T-helper 1 cell (primary cell): ENCODE measurements at regions not wholly inside any gene's neighbourhood (a gene's known extent, or its start where the extent isn't known, plus 50 kb on each side); places are given as distances from the start of the nearest gene placed in this dataset.
A peak's percentile ranks its signal among the peaks of the same experiment; 100 is the strongest.
"Not testable (repeated sequence)": the region's sequence is repeated elsewhere in the genome, so short reads cannot be mapped to it uniquely, and the experiment has no call there.

Experiments
- DNase-seq, 5 donors: peaks; one replicate each; pipeline ENCODE4 v3.0.0-alpha.2; 2012 to 2020

GRCh38 chr3:525415-525814, 328.9 kb downstream of the CHL1 start:
- DNase-seq: no peak

DNA sequence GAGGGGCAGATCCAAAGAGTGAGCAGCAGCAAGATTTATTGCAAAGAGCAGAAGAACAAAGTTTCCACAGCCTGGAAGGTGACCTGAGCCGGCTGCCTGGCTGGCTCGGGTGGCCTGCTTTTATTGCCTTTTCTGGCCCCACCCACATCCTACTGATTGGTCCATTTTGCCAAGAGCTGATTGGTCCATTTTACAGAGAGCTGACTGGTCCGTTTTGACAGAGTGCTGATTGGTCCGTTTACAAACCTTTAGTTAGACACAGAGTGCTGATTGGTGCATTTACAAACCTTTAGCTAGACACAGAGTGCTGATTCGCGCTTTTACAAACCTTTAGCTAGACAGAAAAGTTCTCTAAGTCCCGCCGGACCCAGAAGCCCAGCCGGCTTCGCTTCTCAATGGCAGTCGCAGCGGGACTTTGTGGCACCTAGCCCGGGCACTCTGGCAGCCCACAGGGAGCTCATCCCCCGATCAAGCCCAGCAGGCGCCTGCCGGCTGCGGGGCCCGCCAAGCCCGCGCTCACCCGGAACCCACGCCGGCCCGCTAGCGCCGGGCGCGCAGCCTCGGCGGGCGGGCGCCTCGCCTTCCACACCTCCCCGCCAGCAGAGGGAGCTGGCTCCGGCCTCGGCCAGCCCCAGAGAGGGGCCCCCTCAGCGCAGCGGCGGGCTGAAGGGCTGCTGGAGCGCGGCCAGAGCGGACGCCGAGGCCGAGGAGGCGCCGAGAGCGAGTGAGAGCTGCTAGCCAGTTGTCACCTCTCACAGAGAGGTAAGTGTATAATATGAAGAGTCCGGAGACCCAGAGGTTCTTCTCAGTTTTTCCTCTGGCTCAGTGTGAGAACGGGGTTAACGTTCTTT, 339.2 kb downstream of the CHL1 start:
- peak in 1 of 5 donors; percentile 10 for DNase-seq

- DNase-seq: no peak
Measured at GRCh38 chr3:536417-536813, 339.9 kb downstream of the CHL1 start.

DNA sequence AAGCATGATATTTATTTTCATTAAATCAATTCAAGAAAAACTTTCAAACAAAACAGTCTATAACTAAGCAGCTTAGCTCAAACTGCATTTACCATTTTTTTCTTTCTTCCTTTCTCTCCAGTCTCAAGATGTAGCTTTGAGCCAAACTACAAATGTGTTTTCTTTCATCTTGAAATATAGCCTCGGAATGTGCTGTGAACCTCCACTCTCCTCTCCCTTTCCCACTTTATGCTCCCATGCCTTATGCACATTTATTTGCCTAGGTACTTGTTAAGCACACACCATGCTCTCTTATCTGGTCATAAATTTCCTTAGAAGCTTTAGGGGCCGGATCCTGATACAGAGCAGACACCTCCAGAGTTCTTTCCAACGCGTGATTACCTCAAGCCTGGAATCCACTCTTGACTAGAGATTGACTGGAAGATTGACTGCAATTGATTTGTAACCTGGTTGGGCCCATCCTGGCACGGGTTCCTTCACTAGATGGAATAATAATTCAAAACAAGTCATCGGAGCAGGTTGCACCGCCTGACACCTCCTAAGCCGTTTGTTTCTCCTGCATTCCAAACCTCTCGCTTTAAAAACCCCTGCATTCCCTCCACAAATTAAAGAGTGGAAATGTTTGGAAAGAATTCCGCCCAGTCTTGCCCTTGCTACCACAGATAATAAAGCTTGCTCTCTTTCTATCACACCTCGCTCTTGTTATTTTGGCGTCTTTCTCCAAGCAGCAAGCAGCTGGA, 344.7 kb downstream of the CHL1 start:
- DNase-seq: no peak

- DNase-seq: no peak
Measured at GRCh38 chr3:542021-542420, 345.5 kb downstream of the CHL1 start.

- DNase-seq: no peak
Measured at GRCh38 chr3:549636-550035, 353.1 kb downstream of the CHL1 start.

GRCh38 chr3:550471-550870, 353.9 kb downstream of the CHL1 start:
- DNase-seq: no peak

DNA sequence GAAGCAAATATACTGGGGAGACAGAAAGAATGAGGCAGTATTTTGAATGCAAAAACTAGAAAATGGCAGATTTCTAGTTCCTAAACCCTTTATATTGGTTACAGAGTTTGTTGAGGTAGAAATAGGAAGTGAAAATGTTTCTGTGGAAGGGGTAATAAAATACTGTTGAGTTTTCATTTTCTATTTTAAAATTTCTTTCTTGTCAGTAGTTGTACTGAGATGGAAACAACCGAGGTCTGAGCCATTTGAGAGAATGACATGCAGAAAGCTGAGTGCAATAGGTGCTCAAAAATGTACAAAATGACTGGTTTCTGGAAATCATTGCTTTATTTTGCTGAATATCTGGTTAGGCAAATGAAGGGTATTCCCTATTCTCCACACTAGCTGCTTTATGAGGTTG, 361.4 kb downstream of the CHL1 start:
- DNase-seq: no peak

DNA sequence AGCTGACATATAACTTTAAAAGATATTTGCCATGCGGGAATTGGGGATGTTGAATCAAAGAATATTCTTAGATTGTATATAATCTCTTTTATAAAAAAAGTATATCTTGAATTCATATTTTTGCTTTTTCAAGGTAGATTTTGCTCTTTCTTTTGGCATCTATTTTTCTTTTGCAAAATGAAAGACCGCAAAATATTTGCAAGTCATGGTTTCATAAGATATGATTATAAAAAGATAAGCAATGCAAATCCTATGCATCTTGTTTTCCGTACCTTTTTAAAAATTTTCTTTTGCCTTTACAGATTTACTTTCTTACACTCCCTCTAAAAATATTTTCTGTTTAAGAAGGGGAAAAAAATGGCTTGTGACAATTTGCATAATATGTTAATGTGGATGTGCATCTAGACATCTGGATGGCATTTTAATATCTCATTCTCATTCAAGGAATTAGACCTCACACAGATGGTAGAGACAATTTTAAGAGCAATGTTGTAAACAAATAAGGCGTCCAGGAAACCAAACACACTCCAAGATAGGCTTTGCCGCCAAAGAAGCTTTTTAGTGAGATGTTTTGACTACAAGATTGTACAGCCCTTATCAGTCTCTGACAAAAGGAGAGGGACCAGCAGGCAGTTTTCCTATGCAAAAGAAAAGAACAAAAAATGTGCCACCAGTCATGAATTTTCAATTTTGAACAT, 371.1 kb downstream of the CHL1 start:
- DNase-seq: no peak

- DNase-seq: not testable (repeated sequence)
Measured at GRCh38 chr3:579529-579928, 383.0 kb downstream of the CHL1 start.

GRCh38 chr3:589066-589465, 392.5 kb downstream of the CHL1 start:
- DNase-seq: not testable (repeated sequence)

DNA sequence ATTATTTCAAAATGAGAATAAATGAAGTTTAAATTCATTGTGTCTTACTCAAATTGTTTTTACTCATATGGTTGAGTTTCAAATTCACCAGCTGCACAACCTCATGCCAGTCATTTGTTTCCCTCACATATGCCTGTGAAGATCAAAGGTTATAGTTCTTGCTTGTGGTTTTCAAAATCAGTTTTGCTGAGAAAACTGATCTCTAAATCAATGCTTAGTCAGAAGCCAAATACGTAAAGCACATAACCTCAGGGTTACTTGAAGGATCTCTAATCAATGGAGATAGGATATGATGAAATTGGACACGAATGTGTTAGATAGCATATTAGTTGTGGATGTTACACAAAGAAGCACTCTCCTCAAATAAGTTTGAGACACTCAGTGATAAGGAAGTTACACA, 400.7 kb downstream of the CHL1 start:
- DNase-seq: not testable (repeated sequence)

- not testable (repeated sequence) for DNase-seq
Measured at GRCh38 chr3:597746-598145, 401.2 kb downstream of the CHL1 start.

DNA sequence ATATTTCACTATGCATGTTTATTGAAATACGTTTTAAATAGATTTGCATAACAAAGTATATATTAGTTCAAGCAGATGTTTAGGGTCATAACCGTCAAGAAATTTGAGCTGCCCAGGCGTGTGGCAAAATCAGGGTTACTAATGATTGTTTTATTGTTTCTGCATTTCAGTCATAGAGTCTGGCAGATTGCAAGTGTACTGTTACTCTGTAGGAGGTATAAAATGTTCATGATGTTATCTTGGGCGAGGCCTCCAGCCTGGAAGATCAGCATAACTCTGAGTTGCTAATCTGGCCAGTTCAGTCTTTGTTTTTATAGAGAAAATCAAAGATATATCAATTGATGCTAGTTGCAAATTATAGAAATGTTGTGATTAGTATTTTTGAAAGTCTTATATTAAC, 410.9 kb downstream of the CHL1 start:
- DNase-seq: not testable (repeated sequence)

- no peak for DNase-seq
Measured at GRCh38 chr3:621714-622113, 425.2 kb downstream of the CHL1 start.

DNA sequence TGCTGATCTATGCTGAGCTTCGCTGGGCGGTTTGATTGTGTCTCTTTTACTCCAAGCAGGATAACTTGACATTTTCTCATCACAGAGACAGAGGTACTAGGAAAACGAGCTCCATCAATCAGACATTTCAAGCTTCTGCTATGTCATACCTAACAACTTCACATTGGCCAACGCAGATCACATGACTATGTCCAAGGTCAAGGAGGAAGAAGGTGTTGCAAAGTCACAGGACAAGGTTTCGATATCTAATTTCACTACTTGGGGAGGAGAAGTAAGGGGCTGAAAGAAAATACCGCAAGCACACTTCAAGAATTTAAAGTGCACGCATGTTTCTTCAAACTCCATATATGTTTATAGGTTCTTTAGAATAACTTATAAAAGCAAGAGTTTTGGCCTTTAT, 425.8 kb downstream of the CHL1 start:
- DNase-seq: no peak

DNA sequence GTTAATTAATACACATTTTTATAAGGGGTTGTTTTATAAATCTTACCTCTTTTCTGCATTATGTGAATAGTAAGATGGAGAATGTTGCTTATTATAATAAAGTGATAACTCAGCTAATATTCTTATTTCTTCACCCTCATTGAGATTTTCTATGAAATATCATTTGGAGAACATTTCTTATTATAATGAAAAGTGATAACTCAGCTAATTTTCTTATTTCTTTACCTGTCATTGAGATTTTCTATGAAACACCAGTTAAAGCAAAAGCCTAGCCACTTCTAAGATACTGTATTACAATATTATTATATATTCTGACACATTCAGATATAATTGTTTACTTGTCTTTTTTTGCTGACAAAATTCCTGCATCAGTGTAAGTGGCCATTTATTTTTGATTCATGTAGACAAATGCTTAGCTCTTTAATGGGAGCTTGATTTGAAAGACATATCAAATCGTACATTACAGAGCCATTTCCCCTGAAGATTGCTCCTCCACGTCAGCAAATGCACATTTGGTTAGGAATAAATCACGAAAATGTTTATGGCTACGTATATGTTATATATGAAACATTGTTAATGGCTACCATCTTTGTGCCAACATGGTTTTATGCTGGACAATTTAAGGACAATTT, 427.5 kb downstream of the CHL1 start:
- no peak for DNase-seq

- peak in 2 of 5 donors; percentile 6 to 11 for DNase-seq
Measured at GRCh38 chr3:632571-633170, 436.1 kb downstream of the CHL1 start.

DNA sequence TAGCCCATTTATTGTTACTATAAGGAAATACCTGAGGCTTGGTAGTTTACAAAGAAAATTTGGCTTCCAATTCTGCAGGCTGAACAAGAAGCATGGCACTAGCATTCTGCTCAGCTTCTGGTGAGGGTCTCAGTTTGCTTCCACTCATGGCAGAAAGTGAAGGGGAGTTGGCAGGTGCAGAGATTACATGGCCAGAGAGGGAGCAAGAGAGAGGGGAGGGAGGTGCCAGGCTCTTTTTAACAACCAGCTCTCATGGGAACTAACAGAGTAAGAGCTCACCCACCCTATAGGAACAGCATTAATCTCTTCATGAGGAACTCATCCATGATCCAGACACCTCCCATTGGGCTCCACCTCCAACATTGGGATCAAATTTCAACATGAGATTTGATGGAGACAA, 437.9 kb downstream of the CHL1 start:
- DNase-seq: no peak

DNA sequence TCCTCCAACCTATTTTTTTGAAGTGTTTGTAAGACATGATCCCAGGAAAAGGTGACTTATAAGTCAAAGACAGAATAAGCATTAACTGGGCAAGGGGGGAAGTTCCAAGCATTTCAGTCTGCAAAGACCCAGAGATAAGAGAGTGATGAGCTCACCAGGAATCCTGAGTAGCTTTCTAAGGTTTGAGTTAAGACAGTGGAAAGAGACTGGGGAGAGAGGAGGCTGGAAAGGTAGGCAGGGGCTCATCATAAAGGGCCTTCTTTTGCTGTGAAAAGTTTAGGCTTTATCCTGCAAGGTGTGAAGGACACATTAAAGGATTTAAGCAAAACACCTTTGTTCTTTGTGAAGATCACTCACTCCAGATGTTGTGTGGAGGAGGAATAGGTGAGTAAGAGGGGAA, 438.8 kb downstream of the CHL1 start:
- no peak for DNase-seq

- DNase-seq: no peak
Measured at GRCh38 chr3:643376-643775, 446.8 kb downstream of the CHL1 start.

DNA sequence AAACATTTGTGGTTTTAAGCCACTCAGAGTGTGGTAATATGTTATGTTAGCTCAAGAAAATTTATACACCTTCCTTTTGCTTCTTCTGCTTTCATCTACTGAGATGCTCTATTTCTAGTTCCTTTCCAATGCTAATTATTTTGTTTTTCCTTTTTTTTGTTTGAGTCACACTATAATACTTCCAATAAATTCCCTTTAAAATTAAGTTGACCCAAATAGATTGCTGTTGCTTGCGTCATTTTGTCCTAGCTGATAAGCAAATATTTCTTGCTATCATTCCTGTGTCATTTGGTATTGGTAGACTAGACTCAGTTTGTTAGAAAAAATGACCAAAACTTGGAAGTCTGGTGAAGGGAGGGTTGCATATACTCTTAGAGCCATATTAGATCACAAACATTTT, 437.0 kb upstream of the CNTN6 start:
- no peak for DNase-seq

GRCh38 chr3:661356-661755, 431.5 kb upstream of the CNTN6 start:
- DNase-seq: no peak
